ENCODE measurements at regions not wholly inside any gene's neighbourhood (a gene's known extent, or its start where the extent isn't known, plus 50 kb on each side); places are given as distances from the start of the nearest gene placed in this dataset.

GRCh38 chr18:29406996-29407395, 1230.1 kb upstream of the CDH2 start:
- no peaks in the 10 kb centered on the region for H3K27me3 ChIP-seq (ENCODE audit: low read depth)
- no peak for TF ChIP-seq CTCF (IDR thresholded peaks at IDR 0.05)
- H3K27ac ChIP-seq: no peak overlapping the region
- no peaks in the 10 kb centered on the region for H3K36me3 ChIP-seq
- intact Hi-C loops (cut with DNase I): no loop called here
- no peak overlapping the region for H3K4me3 ChIP-seq
- ATAC-seq (no peak), DNase-seq (no peak)
- no peaks in the 10 kb centered on the region for H3K9me3 ChIP-seq
- no peaks in the 10 kb centered on the region for H3K4me1 ChIP-seq

GRCh38 chr18:29397536-29397935, 1220.6 kb upstream of the CDH2 start:
- no peak for ATAC-seq

GRCh38 chr18:29383311-29384273, 1206.7 kb upstream of the CDH2 start:
- TF ChIP-seq CTCF (IDR thresholded peaks at IDR 0.05): no peak
- ATAC-seq (no peak), DNase-seq (no peak)
- Histone ChIP-seq H3K27me3 (ENCODE audit: low read depth) (no peaks in the 10 kb centered on the region), H3K4me3 (no peak overlapping the region), H3K9me3 (no peaks in the 10 kb centered on the region), H3K36me3 (no peaks in the 10 kb centered on the region), H3K4me1 (no peaks in the 10 kb centered on the region), H3K27ac (no peak overlapping the region)
- intact Hi-C loops (cut with DNase I): no loop called here

More at GRCh38 chr18:29397536-29397935, 1220.6 kb upstream of the CDH2 start:
- Histone ChIP-seq H3K4me3 (no peak overlapping the region), H3K36me3 (no peaks in the 10 kb centered on the region), H3K9me3 (no peaks in the 10 kb centered on the region), H3K27ac (no peak overlapping the region), H3K4me1 (no peaks in the 10 kb centered on the region), H3K27me3 (ENCODE audit: low read depth) (no peaks in the 10 kb centered on the region)
- no peak for TF ChIP-seq CTCF (IDR thresholded peaks at IDR 0.05)
- intact Hi-C loops (cut with DNase I): no loop called here
- no peak for DNase-seq

GRCh38 chr18:29378651-29379136, 1201.8 kb upstream of the CDH2 start:
- H3K27ac ChIP-seq: no peak overlapping the region
- H3K9me3 ChIP-seq: no peaks in the 10 kb centered on the region
- intact Hi-C loops (cut with DNase I): no loop called here
- TF ChIP-seq CTCF (IDR thresholded peaks at IDR 0.05): no peak
- H3K36me3 ChIP-seq: no peaks in the 10 kb centered on the region
- DNase-seq (no peak), ATAC-seq (no peak)
- H3K4me3 ChIP-seq: no peak overlapping the region
- no peaks in the 10 kb centered on the region for H3K27me3 ChIP-seq (ENCODE audit: low read depth)
- no peaks in the 10 kb centered on the region for H3K4me1 ChIP-seq

GRCh38 chr18:29377346-29377745, 1200.4 kb upstream of the CDH2 start:
- H3K4me3 ChIP-seq: no peak overlapping the region
- DNase-seq: no peak
- H3K9me3 ChIP-seq: no peaks in the 10 kb centered on the region
- TF ChIP-seq CTCF (IDR thresholded peaks at IDR 0.05): no peak
- ATAC-seq: no peak
- intact Hi-C loops (cut with DNase I): no loop called here
- H3K36me3 ChIP-seq: no peaks in the 10 kb centered on the region
- H3K27ac ChIP-seq: no peak overlapping the region
- H3K27me3 ChIP-seq (ENCODE audit: low read depth): no peaks in the 10 kb centered on the region
- no peaks in the 10 kb centered on the region for H3K4me1 ChIP-seq

Data from lower lobe of right lung (tissue), 2 donors.